GM23248 (cell line): ENCODE measurements at regions not wholly inside any gene's neighbourhood (a gene's known extent, or its start where the extent isn't known, plus 50 kb on each side); places are given as distances from the start of the nearest gene placed in this dataset.

ENCODE experiments used
- EZH2 ChIP-seq: fragments of 200-600 bp; sonication (generic); IDR thresholded peaks from 2 replicates; pipeline ENCODE4 v1.6.1; 2018; ENCODE audit warnings: antibody characterized with exemption, mild to moderate bottlenecking; ENCODE audit not compliant: insufficient read depth, poor library complexity, severe bottlenecking
- EZH2phosphoT487 ChIP-seq: fragments of 200-600 bp; sonication (generic); IDR thresholded peaks from 2 replicates; pipeline ENCODE4 v1.6.1; 2018; ENCODE audit warnings: antibody characterized with exemption, moderate library complexity, mild to moderate bottlenecking, low read depth; ENCODE audit not compliant: insufficient read depth

DNA sequence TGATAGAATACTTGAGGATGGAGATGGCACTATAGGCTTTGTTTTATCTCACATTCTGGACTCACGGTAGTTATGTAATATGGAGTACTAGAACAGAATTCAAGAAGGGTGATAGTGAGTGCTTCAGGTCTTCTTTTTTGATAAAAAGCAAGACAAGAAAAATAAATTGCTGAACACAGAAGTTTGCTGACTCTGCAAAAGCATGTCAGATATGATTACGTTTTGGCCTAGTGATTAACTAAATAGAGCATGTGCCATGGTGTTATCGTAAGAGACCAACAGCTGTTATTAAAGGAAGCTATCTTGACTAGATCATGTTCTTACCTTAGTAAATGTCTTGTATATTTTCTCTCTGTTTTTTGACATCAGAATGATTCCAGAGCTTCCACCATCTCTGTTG, 436.9 kb upstream of the LCORL start:
- TF ChIP-seq EZH2, result no peak
- no peak for TF ChIP-seq EZH2phosphoT487
